CMK (cell line): ENCODE measurements at regions not wholly inside any gene's neighbourhood (a gene's known extent, or its start where the extent isn't known, plus 50 kb on each side); places are given as distances from the start of the nearest gene placed in this dataset.

Experiments used
- DNase-seq: peaks from one replicate; pipeline ENCODE4 v3.0.0-alpha.2; 2010; ENCODE audit warnings: low read depth

DNA sequence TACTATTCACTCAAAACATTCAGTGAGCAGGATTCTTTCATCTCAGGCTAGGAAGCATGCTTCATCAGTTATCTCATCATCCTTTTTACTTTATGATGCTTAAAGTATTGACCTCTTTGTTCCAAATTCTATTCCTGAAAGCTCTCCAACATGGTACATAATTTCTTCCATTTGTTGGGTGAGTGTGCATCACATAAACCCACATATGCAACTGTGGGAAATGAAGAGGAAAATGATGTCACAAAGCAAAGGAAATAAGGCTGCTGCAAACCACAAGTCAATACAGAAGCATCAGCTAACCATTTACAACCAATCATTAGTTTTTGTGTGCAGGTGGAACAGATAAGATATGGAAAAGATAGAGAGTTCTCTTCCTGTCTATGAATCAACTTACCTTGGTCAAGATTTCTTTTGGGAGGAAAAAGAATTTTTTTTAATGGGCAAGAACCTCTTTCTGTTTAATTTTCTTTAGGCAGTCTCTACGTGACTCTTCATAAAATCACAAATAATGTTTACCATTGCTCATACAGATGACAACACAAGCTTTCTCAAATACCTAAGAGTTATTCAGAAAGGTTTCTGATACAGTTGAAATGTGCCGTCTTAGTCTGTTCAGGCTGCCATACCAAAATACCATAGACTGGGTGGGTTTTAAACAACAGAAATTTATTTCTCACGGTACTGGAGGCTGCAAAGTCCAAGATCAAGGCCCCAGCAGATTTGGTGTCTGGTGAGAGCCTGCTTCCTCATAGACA, 259.9 kb downstream of the ADGRG6 start:
- DNase-seq = no peak

DNA sequence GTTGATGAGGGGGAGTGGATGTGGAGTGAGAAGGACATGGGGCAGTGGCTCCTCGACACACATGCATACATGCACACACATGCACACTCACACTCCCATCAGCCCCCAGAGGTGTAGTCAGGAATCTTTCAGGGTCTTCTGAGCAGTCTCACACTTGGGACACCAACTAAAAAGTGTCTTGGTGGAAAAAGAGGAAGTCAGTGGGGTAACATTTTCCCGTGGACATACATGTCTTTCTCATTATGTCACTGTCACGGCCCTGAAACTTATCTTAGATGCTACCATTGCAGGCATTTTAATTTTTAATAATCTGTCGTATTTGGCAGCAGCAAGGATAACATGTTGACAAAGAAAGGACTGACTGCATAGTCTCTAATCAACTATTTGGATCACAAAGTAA, 261.1 kb downstream of the ADGRG6 start:
- DNase-seq = no peak

- DNase-seq = peak; percentile 40
These were observed 265.0 kb downstream of the ADGRG6 start for GRCh38 chr6:142566628-142567396.

- DNase-seq = no peak
These were observed 265.7 kb downstream of the ADGRG6 start for GRCh38 chr6:142567461-142567860.

DNA sequence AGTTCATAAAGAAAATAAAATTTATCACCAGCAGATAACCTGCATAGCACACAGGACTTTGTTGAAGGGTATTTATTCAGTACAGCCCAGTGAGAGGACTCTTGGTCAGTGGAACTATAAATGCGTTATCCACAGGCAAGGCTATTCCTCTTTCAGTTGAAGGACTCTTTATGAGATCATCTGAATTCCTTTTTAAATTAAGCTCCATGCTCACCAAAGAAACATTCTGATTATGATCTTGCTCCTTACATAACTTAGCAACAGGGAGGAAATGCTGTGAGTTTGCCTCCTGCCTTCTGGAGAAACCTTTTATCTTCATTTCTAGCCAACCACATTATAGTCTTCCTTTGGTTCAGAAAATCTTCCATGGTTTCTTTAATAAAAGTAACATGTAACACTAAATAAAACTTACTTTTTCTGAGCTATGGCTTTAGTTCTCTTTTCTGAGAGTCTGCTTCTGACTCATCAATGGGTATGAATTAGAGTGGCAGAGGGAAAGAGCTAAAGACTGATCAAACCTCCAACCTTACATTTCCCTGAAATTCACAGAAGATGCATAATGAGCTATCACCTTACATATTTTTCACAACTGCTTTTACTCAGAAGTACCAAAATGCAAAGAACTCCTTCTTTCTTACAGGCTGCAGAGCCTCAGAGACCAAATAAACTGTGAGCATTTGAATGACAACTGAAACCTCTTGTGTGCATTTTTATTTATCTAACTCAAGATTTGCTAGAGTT, 267.2 kb downstream of the ADGRG6 start:
- no peak for DNase-seq

GRCh38 chr6:142569676-142570075, 267.9 kb downstream of the ADGRG6 start:
- DNase-seq = no peak

DNA sequence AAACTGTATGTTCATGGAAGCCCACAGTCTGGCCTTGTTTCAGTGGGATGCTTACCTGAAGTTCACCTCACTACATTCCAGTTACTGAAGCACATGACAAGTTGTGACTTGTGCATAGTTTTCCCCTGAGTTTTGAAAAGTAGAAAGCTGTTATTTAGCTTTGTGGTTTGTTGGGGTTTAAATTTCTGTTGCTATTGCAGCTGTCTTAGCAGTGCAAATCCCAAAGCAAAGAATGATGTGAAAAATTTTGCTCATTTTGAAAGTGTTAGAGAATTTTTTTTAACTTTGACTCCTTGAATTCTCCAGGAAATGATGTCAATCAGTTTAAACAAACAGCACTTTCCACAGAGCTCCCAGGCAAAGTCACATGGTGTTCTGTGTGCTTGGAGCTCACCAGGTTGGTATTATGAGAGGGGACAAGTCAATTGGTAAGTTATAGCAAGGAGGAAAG, 268.4 kb downstream of the ADGRG6 start:
- DNase-seq = no peak

- DNase-seq = no peak
These were observed 291.1 kb downstream of the ADGRG6 start for GRCh38 chr6:142592876-142593275.

GRCh38 chr6:142597836-142598235, 296.0 kb downstream of the ADGRG6 start:
- no peak for DNase-seq

DNA sequence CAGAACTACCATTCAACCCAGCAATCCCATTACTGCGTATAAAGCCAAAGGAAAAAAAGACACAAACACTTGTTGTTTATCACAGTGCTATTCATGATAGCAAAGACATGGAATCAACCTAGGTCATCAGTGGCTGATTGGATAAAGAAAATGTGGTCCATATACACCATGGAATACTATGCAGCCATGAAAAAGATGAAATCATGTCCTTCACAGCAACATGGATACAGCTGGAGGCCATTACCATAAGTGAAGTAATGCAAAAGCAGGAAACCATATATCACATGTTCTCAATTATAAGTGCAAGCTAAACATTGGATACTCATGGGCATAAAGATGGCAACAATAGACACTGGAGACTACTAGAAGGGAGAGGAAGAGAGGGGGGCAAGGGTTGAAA, 299.6 kb downstream of the ADGRG6 start:
- no peak for DNase-seq

DNA sequence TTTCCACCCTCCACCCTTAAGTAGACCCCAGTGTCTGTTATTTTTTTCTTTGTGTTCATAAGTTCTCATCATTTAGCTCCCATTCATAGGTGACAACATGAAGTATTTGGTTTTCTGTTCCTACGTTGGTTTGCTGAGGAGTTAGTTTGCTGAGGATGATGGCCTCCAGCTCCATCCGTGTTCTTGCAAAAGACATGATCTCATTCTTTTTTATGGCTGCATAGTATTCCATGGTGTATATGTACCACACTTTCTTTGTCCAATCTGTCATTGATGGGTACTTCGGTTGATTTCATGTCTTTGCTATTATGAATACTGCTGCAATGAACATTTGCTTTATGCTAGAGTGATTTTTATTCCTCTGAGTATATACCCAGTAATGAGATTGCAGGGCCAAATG, 301.2 kb downstream of the ADGRG6 start:
- no peak for DNase-seq

GRCh38 chr6:142605922-142606485, 304.2 kb downstream of the ADGRG6 start:
- DNase-seq = no peak

GRCh38 chr6:142612956-142613355, 311.1 kb downstream of the ADGRG6 start:
- DNase-seq = no peak

- DNase-seq = no peak
These were observed 312.2 kb downstream of the ADGRG6 start for GRCh38 chr6:142613981-142614380.

- DNase-seq = no peak
These were observed 315.4 kb downstream of the ADGRG6 start for GRCh38 chr6:142617158-142617557.

DNA sequence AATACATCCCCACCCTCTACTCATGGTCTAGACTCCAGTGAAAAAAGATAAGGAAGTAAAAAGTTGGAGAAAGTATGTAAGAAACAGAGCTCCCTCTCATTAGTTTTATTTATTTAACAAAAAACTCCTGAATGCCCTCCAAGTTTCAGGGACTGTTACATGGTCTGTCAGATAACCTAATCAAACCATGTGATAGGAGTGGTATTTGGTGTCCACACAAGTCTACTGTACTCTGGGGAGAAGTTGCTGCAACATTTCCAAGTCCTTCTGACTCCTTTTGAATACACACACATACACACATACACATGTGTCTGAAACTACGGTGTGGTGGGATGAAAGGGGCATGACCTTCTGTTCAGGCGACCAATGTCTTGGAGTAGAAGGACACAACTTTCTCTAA, 320.0 kb downstream of the ADGRG6 start:
- no peak for DNase-seq

DNA sequence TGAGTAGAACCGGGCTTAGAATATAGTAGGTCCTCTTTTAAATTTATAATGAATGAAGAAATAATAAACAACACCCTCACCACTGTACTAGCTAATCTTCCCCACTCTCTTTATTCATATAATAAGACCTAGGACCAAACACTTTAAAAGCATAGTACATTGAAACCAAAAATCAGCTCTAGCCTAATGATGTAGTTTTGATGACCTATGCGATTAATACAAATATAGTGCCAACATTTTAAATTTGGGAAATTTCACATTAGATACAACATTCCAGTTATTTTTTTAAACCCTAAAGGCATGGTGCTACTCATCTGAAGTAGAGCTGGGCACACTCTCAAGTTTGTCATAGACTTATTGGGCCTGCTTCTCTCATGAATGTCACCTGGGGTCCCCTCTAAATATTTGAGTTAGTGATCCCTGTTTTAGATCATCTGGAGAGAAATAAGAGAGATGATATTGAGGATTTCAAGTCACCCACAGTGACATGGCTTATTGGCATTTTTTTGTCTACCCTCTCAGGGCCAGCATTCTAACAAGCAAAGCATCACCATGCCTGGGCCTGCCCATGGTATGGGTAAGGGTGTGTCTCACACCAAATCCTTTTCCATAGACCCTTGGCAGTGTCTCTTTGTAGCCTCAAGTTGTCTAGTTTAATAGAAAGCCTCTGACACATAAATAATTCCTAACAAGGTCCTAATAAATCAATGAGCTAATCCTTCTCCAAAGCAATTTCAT, 319.8 kb downstream of the HIVEP2 start:
- DNase-seq = no peak

GRCh38 chr6:142627474-142627873, 317.5 kb downstream of the HIVEP2 start:
- DNase-seq = no peak

DNA sequence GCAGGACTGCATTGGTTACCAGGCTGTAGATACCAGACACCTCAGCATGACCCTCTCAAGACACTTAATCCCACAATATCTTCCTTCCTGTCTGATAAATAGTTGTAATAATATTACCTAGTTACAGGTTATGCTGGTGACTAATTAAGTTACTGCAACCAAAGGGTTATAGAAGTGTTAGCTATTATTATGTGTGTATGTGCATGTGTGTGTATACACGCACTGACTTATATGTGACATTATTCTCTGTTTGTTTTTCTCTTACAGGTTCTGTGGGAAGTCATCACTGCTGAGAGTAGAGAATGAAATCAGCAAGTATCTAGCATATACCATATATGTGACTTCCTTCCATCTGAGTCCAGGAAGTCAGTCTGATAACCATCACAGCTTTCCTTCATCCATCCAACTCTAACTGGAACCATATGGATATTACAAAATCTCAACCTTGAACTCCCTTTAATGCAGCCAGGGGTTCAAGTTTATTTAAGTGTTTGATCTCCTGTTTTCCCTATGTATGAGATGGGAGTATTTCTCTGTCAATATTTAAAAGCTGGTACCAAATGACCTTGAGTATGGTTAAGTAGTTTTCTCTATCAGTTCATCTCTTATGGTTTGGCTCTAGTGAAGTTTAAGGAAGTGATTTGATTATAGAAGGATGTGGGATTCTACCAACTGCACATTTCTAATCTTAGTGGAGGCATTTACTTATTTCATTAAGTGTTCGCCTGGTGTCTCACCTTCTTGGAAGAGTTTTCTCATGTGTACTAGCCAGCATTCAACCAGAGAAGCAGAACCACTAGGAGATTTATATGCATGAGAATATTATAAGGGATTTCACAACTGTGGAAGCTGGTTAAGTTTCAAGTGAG, 313.2 kb downstream of the HIVEP2 start:
- no peak for DNase-seq

DNA sequence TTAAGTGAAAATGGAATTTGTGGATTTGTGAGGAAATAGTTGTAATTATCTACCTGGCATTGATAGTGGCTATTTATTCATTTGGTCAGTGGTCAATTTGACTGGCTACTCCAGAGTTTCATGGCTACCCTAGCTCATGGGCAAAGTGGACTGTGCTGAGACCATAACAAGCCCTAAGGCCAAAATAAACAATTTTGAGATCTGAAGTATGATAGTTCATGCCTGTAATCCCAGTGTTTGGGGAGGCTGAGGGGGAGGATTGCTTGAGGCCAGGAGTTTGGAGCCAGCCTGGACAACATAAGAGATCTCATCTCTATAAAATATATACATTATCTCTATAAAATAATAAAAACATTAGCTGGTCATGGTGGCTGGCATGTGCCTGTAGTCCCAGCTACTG, 311.7 kb downstream of the HIVEP2 start:
- no peak for DNase-seq

GRCh38 chr6:142635130-142635529, 309.8 kb downstream of the HIVEP2 start:
- DNase-seq = no peak
